ENCODE measurements at regions not wholly inside any gene's neighbourhood (a gene's known extent, or its start where the extent isn't known, plus 50 kb on each side); places are given as distances from the start of the nearest gene placed in this dataset.

GRCh38 chr12:28631831-28632230 lies 441.6 kb downstream of the CCDC91 start:
- TF ChIP-seq POLR2A (IDR thresholded peaks at IDR 0.05) (no peak), CTCF (IDR thresholded peaks at IDR 0.05) (no peak)
- Histone ChIP-seq H3K9me3 (no peaks in the 10 kb centered on the region), H3K27ac (no peak overlapping the region), H3K4me3 (no peak overlapping the region), H3K4me1 (no peaks in the 10 kb centered on the region), H3K36me3 (no peaks in the 10 kb centered on the region), H3K27me3 (no peaks in the 10 kb centered on the region)
- WGBS, 2 donors: 59 to 71% methylated on average over 7 of the region's 7 CpGs
- no peak for DNase-seq
- intact Hi-C loops (cut with DNase I): no loop called here

DNA sequence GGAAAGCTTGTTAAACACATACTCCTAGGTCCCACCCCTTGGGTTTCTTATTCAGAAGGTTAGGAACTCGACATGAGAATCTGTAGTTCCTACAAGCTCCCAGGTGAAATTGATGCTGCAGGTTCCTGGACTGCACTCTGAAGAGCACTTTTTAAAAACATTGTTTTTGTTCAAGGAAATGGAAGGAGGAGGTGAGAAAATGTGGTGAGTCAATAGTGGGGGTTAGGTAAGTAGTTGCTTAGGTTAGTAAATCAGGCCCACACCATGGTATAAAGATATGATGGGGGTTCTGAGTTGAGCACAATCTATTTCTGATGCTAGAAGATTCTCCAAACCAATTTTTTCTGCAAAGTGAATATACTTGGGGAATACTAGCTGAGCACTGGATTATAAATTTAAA lies 450.3 kb downstream of the CCDC91 start:
- Histone ChIP-seq H3K9me3 (no peaks in the 10 kb centered on the region), H3K36me3 (no peaks in the 10 kb centered on the region), H3K4me3 (no peak overlapping the region), H3K27me3 (no peaks in the 10 kb centered on the region), H3K4me1 (no peaks in the 10 kb centered on the region), H3K27ac (no peak overlapping the region)
- 69 to 71% methylated on average over 1 of the region's 1 CpG for WGBS, 2 donors
- intact Hi-C loops (cut with DNase I): no loop called here
- DNase-seq: no peak
- TF ChIP-seq POLR2A (IDR thresholded peaks at IDR 0.05) (no peak), CTCF (IDR thresholded peaks at IDR 0.05) (no peak)

- Histone ChIP-seq H3K36me3 (no peaks in the 10 kb centered on the region), H3K4me3 (no peak overlapping the region), H3K27ac (no peak overlapping the region), H3K27me3 (no peaks in the 10 kb centered on the region), H3K9me3 (no peaks in the 10 kb centered on the region), H3K4me1 (no peaks in the 10 kb centered on the region)
- 94 to 100% methylated on average over 1 to 8 of the region's 8 CpGs for WGBS, 2 donors
- intact Hi-C loops (cut with DNase I): no loop called here
- TF ChIP-seq CTCF (IDR thresholded peaks at IDR 0.05) (no peak), POLR2A (IDR thresholded peaks at IDR 0.05) (no peak)
- no peak for DNase-seq
Observed at GRCh38 chr12:28645436-28645835, 455.2 kb downstream of the CCDC91 start.

DNA sequence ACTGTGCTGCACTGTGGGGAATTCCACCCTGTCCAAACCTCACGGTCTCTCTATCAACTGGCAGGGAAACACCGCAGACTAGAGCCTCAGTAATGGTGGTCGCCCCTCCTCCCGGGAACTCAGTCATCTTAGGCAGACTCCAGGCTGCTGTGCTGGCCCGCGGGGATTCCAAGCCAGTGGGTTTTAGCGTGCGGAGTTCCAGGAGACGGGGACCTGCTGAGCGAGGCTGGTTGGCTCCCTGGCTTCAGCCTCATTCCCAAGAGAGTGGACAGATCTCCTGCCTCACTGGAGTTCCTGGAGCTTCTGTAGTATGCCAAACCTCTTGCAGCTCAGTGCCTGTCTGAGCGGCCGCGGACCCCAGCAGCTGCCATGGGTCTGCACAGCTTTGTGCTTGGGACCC lies 455.6 kb downstream of the CCDC91 start:
- DNase-seq: no peak
- Histone ChIP-seq H3K9me3 (no peaks in the 10 kb centered on the region), H3K27me3 (no peaks in the 10 kb centered on the region), H3K4me1 (no peaks in the 10 kb centered on the region), H3K36me3 (no peaks in the 10 kb centered on the region), H3K27ac (no peak overlapping the region), H3K4me3 (no peak overlapping the region)
- intact Hi-C loops (cut with DNase I): no loop called here
- no peak for TF ChIP-seq CTCF (IDR thresholded peaks at IDR 0.05)
- TF ChIP-seq POLR2A (IDR thresholded peaks at IDR 0.05): no peak
- WGBS, 2 donors: 97% methylated on average over 9 of the region's 13 CpGs; no CpG with 5 or more reads in 1 of the 2 donors

DNA sequence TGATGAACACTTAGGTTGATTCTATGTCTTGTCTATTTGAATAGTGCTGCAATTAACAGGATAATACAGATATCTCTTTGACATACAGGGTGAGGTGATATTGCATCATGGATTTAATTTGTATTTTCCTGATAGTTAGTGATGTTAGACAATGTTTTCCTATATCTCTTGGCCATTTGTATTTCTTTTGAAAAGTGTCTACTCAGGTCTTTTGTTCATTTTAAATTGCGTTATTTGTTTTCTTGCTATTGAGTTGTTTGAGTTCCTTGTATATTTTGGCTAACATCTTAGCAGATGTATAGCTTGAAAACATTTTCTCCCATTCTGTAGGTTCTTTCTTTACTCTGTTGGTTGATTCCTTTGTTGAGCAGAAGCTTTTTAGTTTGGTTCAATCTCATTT lies 460.6 kb downstream of the CCDC91 start:
- TF ChIP-seq CTCF (IDR thresholded peaks at IDR 0.05): no peak
- TF ChIP-seq POLR2A (IDR thresholded peaks at IDR 0.05): no peak
- H3K4me3 ChIP-seq: no peak overlapping the region
- no peaks in the 10 kb centered on the region for H3K36me3 ChIP-seq
- intact Hi-C loops (cut with DNase I): no loop called here
- peaks cover 0 to 4% (median 0%) of the 10 kb centered on the region in 3 donors for H3K9me3 ChIP-seq
- WGBS, 2 donors: 95 to 96% methylated on average over 1 of the region's 1 CpG
- H3K27ac ChIP-seq: no peak overlapping the region
- no peak for DNase-seq
- H3K4me1 ChIP-seq: no peaks in the 10 kb centered on the region
- no peaks in the 10 kb centered on the region for H3K27me3 ChIP-seq

Data from esophagus squamous epithelium (tissue), 5 donors.